ENCODE measurements at regions not wholly inside any gene's neighbourhood (a gene's known extent, or its start where the extent isn't known, plus 50 kb on each side); places are given as distances from the start of the nearest gene placed in this dataset.
"Not testable (repeated sequence)": the region's sequence is repeated elsewhere in the genome, so short reads cannot be mapped to it uniquely, and the experiment has no call there.

GRCh38 chr5:1983401-1983800 lies 100.7 kb upstream of the IRX4 start:
- DNase-seq (ENCODE audit: low spot score) = no peak

GRCh38 chr5:1982561-1982960 lies 99.8 kb upstream of the IRX4 start:
- DNase-seq (ENCODE audit: low spot score) = not testable (repeated sequence)

- no peak for DNase-seq (ENCODE audit: low spot score)
Observed at GRCh38 chr5:1975898-1976765, 93.4 kb upstream of the IRX4 start.

- no peak for DNase-seq (ENCODE audit: low spot score)
Observed at GRCh38 chr5:1975406-1975715, 92.6 kb upstream of the IRX4 start.

GRCh38 chr5:1974501-1975405 lies 92.0 kb upstream of the IRX4 start:
- no peak for DNase-seq (ENCODE audit: low spot score)

GRCh38 chr5:1974081-1974480 lies 91.4 kb upstream of the IRX4 start:
- DNase-seq (ENCODE audit: low spot score) = no peak

- DNase-seq (ENCODE audit: low spot score) = no peak
Observed at GRCh38 chr5:1973391-1974013, 90.8 kb upstream of the IRX4 start.

GRCh38 chr5:1971944-1972343 lies 89.2 kb upstream of the IRX4 start:
- no peak for DNase-seq (ENCODE audit: low spot score)

- DNase-seq (ENCODE audit: low spot score) = no peak
Observed at GRCh38 chr5:1967736-1968135, 85.0 kb upstream of the IRX4 start.

- no peak for DNase-seq (ENCODE audit: low spot score)
Observed at GRCh38 chr5:1966461-1966860, 83.7 kb upstream of the IRX4 start.

- DNase-seq (ENCODE audit: low spot score) = no peak
Observed at GRCh38 chr5:1965925-1966324, 83.2 kb upstream of the IRX4 start.

- no peak for DNase-seq (ENCODE audit: low spot score)
Observed at GRCh38 chr5:1963941-1964451, 81.3 kb upstream of the IRX4 start.

- DNase-seq (ENCODE audit: low spot score) = no peak
Observed at GRCh38 chr5:1963358-1963757, 80.6 kb upstream of the IRX4 start.

GRCh38 chr5:1962619-1963355 lies 80.1 kb upstream of the IRX4 start:
- no peak for DNase-seq (ENCODE audit: low spot score)

GRCh38 chr5:1961952-1962595 lies 79.3 kb upstream of the IRX4 start:
- DNase-seq (ENCODE audit: low spot score) = no peak

GRCh38 chr5:1961304-1961946 lies 78.7 kb upstream of the IRX4 start:
- no peak for DNase-seq (ENCODE audit: low spot score)

GRCh38 chr5:1960595-1961303 lies 78.0 kb upstream of the IRX4 start:
- DNase-seq (ENCODE audit: low spot score) = no peak

GRCh38 chr5:1959725-1960581 lies 77.2 kb upstream of the IRX4 start:
- DNase-seq (ENCODE audit: low spot score) = no peak

- no peak for DNase-seq (ENCODE audit: low spot score)
Observed at GRCh38 chr5:1959231-1959630, 76.5 kb upstream of the IRX4 start.

All from GM03348 (cell line).